ENCODE measurements at regions not wholly inside any gene's neighbourhood (a gene's known extent, or its start where the extent isn't known, plus 50 kb on each side); places are given as distances from the start of the nearest gene placed in this dataset.

DNA sequence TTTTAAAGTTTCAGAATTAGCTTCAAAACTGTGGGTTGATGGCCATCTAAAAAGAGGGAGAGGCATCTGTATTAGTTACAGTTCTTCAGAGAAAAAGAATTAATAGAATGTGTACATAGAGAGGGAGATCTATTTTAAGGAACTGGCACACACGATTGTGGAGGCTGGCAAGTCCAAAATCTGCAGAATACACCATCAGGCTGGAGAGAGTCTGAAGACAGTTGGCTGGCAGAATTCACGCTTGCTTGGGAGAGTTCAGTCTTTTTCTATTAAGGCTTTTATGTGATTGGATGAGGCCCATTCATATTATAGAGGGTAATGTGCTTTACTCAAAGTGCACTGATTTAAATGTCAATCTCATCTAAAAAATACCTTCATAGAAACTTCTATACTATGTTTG is 135.1 kb upstream of the SORCS1 start:
- no peaks in the 10 kb centered on the region for H3K27me3 Mint-ChIP-seq
- DNase-seq = no peak
- peaks cover 3% of the 10 kb centered on the region for H3K9me3 Mint-ChIP-seq
- POLR2A ChIA-PET = no interaction called here
- no peak for ATAC-seq (ENCODE audit: low read depth)
- no peaks in the 10 kb centered on the region for H3K36me3 Mint-ChIP-seq
- no peak overlapping the region for H3K27ac Mint-ChIP-seq
- no peaks in the 10 kb centered on the region for H3K4me1 Mint-ChIP-seq
- no peak overlapping the region for H3K4me3 Mint-ChIP-seq

GRCh38 chr10:107284187-107284586 is 119.7 kb upstream of the SORCS1 start:
- Mint-ChIP-seq H3K9me3 (peaks cover 14% of the 10 kb centered on the region), H3K27me3 (no peaks in the 10 kb centered on the region), H3K4me1 (no peaks in the 10 kb centered on the region), H3K4me3 (no peak overlapping the region), H3K27ac (no peak overlapping the region), H3K36me3 (no peaks in the 10 kb centered on the region)
- POLR2A ChIA-PET = no interaction called here
- no peak for ATAC-seq (ENCODE audit: low read depth)
- DNase-seq = no peak

DNA sequence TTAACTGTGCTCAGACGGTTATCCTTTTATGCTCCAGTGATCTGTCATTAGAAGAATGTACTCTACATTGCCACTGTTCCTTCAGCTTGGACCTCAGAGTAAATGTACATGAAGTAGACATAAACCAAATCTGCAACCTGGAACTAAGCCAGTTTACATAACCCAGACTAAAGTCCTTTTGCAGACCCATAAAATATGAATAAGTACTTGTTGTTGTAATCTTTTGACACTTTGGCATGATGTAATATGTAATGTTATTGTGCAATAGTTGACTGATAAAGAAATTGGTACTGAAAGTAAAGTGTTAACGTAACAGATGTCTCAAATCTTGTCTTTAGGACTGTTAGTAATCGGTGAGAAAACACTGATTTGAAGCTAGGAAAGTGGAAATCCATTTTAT is 115.8 kb upstream of the SORCS1 start:
- POLR2A ChIA-PET = no interaction called here
- ATAC-seq (ENCODE audit: low read depth) = no peak

GRCh38 chr10:107277591-107277990 is 113.1 kb upstream of the SORCS1 start:
- POLR2A ChIA-PET = no interaction called here
- H3K4me3 Mint-ChIP-seq = no peak overlapping the region
- no peak overlapping the region for H3K27ac Mint-ChIP-seq
- H3K27me3 Mint-ChIP-seq = no peaks in the 10 kb centered on the region
- peaks cover 11% of the 10 kb centered on the region for H3K9me3 Mint-ChIP-seq
- no peaks in the 10 kb centered on the region for H3K36me3 Mint-ChIP-seq
- H3K4me1 Mint-ChIP-seq = no peaks in the 10 kb centered on the region
- DNase-seq = no peak
- ATAC-seq (ENCODE audit: low read depth) = no peak

More for the DNA sequence above, 115.8 kb upstream of the SORCS1 start:
- Mint-ChIP-seq H3K36me3 (no peaks in the 10 kb centered on the region), H3K9me3 (peaks cover 15% of the 10 kb centered on the region), H3K27ac (no peak overlapping the region), H3K27me3 (no peaks in the 10 kb centered on the region), H3K4me3 (no peak overlapping the region), H3K4me1 (no peaks in the 10 kb centered on the region)
- DNase-seq = no peak

DNA sequence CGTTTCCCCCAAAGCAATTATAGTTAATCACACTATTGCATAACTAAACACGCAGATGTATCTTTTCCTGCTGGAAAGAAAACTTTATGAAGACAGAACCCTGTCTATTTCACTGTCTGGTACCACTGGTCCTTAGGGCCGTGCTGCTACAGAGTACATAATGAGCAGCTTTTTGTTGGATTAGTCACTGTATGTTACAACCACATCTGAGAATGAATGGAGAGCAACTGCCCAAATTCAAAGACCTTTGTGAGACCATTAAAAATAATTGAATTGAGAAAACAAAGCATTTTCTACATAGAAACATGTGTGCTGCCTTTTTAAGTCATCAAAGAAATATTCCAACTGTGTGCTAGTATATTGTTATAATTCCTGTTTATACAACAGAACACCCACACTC is 111.3 kb upstream of the SORCS1 start:
- H3K27ac Mint-ChIP-seq = no peak overlapping the region
- H3K9me3 Mint-ChIP-seq = peaks cover 6% of the 10 kb centered on the region
- ATAC-seq (ENCODE audit: low read depth) = no peak
- no peaks in the 10 kb centered on the region for H3K27me3 Mint-ChIP-seq
- POLR2A ChIA-PET = no interaction called here
- DNase-seq = no peak
- no peak overlapping the region for H3K4me3 Mint-ChIP-seq
- no peaks in the 10 kb centered on the region for H3K36me3 Mint-ChIP-seq
- no peaks in the 10 kb centered on the region for H3K4me1 Mint-ChIP-seq

GRCh38 chr10:107269626-107270025 is 105.1 kb upstream of the SORCS1 start:
- Mint-ChIP-seq H3K27me3 (no peaks in the 10 kb centered on the region), H3K9me3 (peaks cover 1% of the 10 kb centered on the region), H3K36me3 (no peaks in the 10 kb centered on the region), H3K4me3 (no peak overlapping the region), H3K27ac (no peak overlapping the region), H3K4me1 (no peaks in the 10 kb centered on the region)
- ATAC-seq (ENCODE audit: low read depth) (no peak), DNase-seq (no peak)
- POLR2A ChIA-PET = no interaction called here

DNA sequence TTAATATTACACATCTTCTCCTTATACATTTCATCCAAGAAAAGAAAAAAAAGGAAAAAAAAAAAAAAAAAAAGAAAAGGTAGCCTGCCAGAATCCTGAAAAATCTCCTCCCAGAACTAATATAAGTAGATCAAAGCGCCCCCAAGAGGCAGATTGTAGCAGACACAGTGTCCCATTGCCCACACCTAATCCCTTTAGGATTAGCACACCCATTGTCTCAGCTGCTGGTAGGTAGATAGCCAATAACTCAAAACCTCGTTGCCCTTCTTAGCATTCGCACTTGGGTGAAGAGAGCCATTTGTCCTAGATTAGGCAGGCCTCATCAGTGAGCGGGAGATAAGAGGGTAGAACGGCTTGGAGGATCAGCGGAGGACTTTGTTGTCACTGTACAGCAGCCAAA is 100.2 kb upstream of the SORCS1 start:
- Mint-ChIP-seq H3K36me3 (no peaks in the 10 kb centered on the region), H3K4me1 (no peaks in the 10 kb centered on the region), H3K9me3 (peaks cover 2% of the 10 kb centered on the region), H3K4me3 (no peak overlapping the region), H3K27me3 (no peaks in the 10 kb centered on the region), H3K27ac (no peak overlapping the region)
- ATAC-seq (ENCODE audit: low read depth) (no peak), DNase-seq (no peak)
- POLR2A ChIA-PET = no interaction called here

- Mint-ChIP-seq H3K36me3 (no peaks in the 10 kb centered on the region), H3K4me3 (no peak overlapping the region), H3K9me3 (no peaks in the 10 kb centered on the region), H3K4me1 (no peaks in the 10 kb centered on the region), H3K27ac (no peak overlapping the region), H3K27me3 (no peaks in the 10 kb centered on the region)
- ATAC-seq (ENCODE audit: low read depth) (no peak), DNase-seq (no peak)
- POLR2A ChIA-PET = no interaction called here
Observed at GRCh38 chr10:107244122-107244521, 79.6 kb upstream of the SORCS1 start.

DNA sequence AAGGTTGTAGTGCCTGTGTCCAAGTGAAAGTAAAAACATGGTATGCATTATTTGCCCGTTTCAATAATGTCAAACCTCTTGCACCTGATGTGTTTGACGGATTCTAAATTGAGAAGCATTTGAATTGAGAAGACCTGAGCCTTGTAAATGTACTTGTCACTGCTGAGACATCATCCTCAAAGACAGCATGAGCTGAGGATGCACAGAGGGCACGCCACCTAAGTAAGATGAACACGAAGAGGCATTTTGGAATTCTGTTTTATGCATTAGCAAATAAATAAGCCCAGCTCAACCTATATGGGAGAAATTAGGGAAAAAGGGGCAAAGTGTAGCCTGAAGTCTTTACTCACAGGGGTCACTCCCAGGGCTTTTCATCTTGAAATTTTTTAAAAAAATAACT is 73.8 kb upstream of the SORCS1 start:
- DNase-seq = no peak
- ATAC-seq (ENCODE audit: low read depth) = no peak

GRCh38 chr10:107232013-107232412 is 67.5 kb upstream of the SORCS1 start:
- Mint-ChIP-seq H3K27ac (no peak overlapping the region), H3K4me3 (no peak overlapping the region), H3K9me3 (peaks cover 12% of the 10 kb centered on the region), H3K36me3 (no peaks in the 10 kb centered on the region), H3K4me1 (no peaks in the 10 kb centered on the region), H3K27me3 (no peaks in the 10 kb centered on the region)
- POLR2A ChIA-PET = no interaction called here
- ATAC-seq (ENCODE audit: low read depth) (no peak), DNase-seq (no peak)

More for the DNA sequence above, 73.8 kb upstream of the SORCS1 start:
- POLR2A ChIA-PET = no interaction called here
- no peak overlapping the region for H3K27ac Mint-ChIP-seq
- no peaks in the 10 kb centered on the region for H3K36me3 Mint-ChIP-seq
- H3K4me1 Mint-ChIP-seq = no peaks in the 10 kb centered on the region
- no peak overlapping the region for H3K4me3 Mint-ChIP-seq
- H3K9me3 Mint-ChIP-seq = peaks cover 3% of the 10 kb centered on the region
- H3K27me3 Mint-ChIP-seq = no peaks in the 10 kb centered on the region

DNA sequence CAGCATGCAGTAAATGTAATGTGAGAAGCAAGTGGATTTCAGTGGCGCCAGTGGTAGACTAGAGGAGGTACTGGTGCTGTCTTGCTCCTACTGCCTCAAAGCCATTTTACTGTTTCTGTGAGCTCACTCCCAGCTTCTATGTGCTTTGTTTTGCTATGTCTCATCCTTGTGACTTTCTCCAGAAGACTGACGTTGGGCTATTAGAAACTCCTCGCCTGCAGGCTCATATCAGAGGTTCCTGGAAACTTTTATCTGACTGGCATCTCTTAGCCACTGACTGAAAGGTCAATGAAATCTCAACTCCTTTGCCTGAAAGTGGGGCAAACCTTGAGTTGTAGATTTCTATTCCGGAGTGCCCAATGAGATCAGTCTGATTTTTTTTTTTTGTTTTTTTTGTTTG is 66.4 kb upstream of the SORCS1 start:
- Mint-ChIP-seq H3K4me3 (no peak overlapping the region), H3K27me3 (no peaks in the 10 kb centered on the region), H3K4me1 (no peaks in the 10 kb centered on the region), H3K9me3 (peaks cover 12% of the 10 kb centered on the region), H3K36me3 (no peaks in the 10 kb centered on the region), H3K27ac (no peak overlapping the region)
- POLR2A ChIA-PET = no interaction called here
- DNase-seq (no peak), ATAC-seq (ENCODE audit: low read depth) (no peak)

DNA sequence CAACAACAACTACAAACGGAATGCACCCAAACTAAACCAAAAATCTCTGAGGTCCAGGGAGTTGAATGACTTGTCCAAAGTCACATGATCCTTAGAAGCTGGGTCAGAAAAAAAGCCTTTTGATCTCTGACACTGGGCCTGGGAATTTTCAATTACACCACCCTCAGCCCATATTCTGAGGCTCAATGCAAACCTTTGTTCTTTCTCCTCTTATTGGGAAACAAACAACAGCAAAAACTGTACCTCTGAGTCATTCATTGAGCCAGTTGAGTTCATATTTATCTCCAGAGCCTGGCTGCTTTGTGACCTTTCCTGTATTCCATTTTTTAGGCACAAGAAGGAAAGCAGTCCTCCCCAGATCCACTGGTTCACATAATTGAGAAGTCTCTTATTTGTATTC is 51.2 kb upstream of the SORCS1 start:
- Mint-ChIP-seq H3K4me3 (no peak overlapping the region), H3K36me3 (no peaks in the 10 kb centered on the region), H3K27me3 (no peaks in the 10 kb centered on the region), H3K4me1 (no peaks in the 10 kb centered on the region), H3K27ac (no peak overlapping the region), H3K9me3 (peaks cover 3% of the 10 kb centered on the region)
- POLR2A ChIA-PET = no interaction called here
- DNase-seq (no peak), ATAC-seq (ENCODE audit: low read depth) (no peak)

Measured in activated naive CD8-positive, alpha-beta T cell treated with anti-CD3 and anti-CD28 coated beads, Interleukin-2, amount 10 ng/mL, durations not matched to agents 7 days and 5 days (primary cell).